Kidney epithelial cell (primary cell): ENCODE measurements at regions not wholly inside any gene's neighbourhood (a gene's known extent, or its start where the extent isn't known, plus 50 kb on each side); places are given as distances from the start of the nearest gene placed in this dataset.
"Not testable (repeated sequence)": the region's sequence is repeated elsewhere in the genome, so short reads cannot be mapped to it uniquely, and the experiment has no call there.

ENCODE experiments used
- DNase-seq: peaks from one replicate; pipeline ENCODE4 v3.0.0-alpha.2; 2010; ENCODE audit warnings: low read depth
- H3K27me3 ChIP-seq: 2 replicates; pipeline ENCODE4 v1.6.0; 2011; ENCODE audit warnings: low read length; ENCODE audit not compliant: control insufficient read depth, insufficient read depth
- H3K36me3 ChIP-seq: 2 replicates; pipeline ENCODE4 v1.5.1; 2011; ENCODE audit warnings: low read length; ENCODE audit not compliant: control insufficient read depth, insufficient read depth
- H3K4me3 ChIP-seq: 2 replicates; pipeline ENCODE4 v1.5.1; 2011; ENCODE audit warnings: low read depth, mild to moderate bottlenecking, control low read depth, low read length
- TF ChIP-seq, protein P1 (sequence below): IDR thresholded peaks from 2 replicates; pipeline ENCODE4 v1.5.1; 2011; ENCODE audit warnings: mild to moderate bottlenecking, moderate library complexity, low read length, control low read depth, inconsistent platforms; ENCODE audit not compliant: insufficient read depth, poor library complexity, severe bottlenecking

DNA sequence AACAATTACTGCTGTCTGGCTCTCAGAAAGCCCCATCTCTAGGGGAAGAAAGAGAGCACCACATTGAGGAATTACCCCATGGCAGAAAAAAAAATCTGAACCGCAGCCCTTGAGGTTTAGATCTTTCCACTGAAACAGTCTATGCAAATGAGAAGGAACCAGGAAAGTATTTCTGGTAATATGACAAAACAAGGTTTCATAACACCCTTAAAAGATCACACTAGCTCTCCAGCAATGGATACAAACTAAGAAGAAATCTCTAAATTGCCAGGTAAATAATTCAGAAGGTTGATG lies 427.1 kb downstream of the PRELID2 start:
- H3K4me3 ChIP-seq, result no peak overlapping the region
- H3K36me3 ChIP-seq, result no peaks in the 10 kb centered on the region
- no peak for DNase-seq
- TF ChIP-seq, protein P1, sequence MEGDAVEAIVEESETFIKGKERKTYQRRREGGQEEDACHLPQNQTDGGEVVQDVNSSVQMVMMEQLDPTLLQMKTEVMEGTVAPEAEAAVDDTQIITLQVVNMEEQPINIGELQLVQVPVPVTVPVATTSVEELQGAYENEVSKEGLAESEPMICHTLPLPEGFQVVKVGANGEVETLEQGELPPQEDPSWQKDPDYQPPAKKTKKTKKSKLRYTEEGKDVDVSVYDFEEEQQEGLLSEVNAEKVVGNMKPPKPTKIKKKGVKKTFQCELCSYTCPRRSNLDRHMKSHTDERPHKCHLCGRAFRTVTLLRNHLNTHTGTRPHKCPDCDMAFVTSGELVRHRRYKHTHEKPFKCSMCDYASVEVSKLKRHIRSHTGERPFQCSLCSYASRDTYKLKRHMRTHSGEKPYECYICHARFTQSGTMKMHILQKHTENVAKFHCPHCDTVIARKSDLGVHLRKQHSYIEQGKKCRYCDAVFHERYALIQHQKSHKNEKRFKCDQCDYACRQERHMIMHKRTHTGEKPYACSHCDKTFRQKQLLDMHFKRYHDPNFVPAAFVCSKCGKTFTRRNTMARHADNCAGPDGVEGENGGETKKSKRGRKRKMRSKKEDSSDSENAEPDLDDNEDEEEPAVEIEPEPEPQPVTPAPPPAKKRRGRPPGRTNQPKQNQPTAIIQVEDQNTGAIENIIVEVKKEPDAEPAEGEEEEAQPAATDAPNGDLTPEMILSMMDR, result no peak
- no peaks in the 10 kb centered on the region for H3K27me3 ChIP-seq

DNA sequence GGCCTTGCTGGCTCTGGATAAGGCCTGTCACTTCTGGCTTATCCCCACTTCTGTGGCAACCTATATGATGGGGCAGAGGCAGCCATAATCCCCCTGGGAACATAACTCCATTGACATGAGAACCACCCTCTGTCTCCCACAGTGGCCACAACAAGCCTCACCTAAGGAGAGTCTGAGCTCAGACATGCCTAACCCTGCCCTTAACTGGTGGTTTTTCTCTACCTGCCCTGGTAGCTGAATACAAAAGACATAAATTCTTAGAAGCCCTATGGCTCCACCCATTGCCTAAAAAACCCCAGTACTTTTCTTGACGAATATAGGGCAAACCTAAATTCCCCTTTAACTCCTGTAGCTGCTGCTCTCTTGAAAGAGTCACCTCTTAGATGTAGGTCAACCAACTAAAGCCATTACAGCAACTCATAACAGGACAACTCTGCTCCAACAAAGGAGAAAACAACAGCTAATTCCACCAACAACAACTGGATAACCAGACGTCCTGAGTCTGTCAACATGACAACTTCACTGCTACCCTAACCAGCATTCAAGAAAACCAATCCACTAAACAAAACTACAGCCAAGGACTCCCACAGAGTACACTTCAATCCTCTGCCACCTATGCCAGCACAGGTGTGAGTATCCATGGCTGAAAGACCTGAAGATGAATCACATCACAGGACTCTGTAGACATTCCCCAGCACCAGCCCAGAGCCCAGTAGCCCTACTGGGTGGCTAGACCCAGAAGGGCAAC lies 427.7 kb downstream of the PRELID2 start:
- TF ChIP-seq, protein P1, result no peak
- H3K27me3 ChIP-seq, result no peaks in the 10 kb centered on the region
- no peaks in the 10 kb centered on the region for H3K36me3 ChIP-seq
- DNase-seq, result no peak
- no peak overlapping the region for H3K4me3 ChIP-seq

DNA sequence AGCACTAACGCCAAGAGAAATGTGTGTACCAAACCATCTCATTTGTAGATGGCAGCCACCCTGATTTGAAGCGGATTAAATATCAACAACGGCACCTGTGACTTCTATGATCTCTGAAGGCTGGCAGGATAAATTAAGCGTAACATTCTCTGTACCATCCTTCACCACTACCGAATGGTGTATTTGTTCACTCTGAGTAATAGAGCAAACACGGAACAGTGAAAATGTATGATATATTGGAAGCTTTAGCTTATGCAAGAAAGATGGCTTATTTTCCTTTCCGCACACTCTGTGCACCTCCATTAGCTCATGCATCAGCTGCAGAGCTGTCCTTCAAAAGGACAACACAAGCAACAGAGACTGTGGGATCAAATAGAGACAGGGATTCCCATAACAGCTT lies 431.1 kb downstream of the PRELID2 start:
- no peak for DNase-seq
- TF ChIP-seq, protein P1, result no peak
- Histone ChIP-seq H3K4me3 (no peak overlapping the region), H3K27me3 (no peaks in the 10 kb centered on the region), H3K36me3 (no peaks in the 10 kb centered on the region)

GRCh38 chr5:145396888-145397287 lies 438.3 kb downstream of the PRELID2 start:
- TF ChIP-seq, protein P1, result no peak
- DNase-seq, result no peak
- Histone ChIP-seq H3K4me3 (no peak overlapping the region), H3K36me3 (no peaks in the 10 kb centered on the region), H3K27me3 (no peaks in the 10 kb centered on the region)

- H3K4me3 ChIP-seq, H3K36me3 ChIP-seq, H3K27me3 ChIP-seq, DNase-seq: not testable (repeated sequence)
Measured at GRCh38 chr5:145395151-145395550, 440.0 kb downstream of the PRELID2 start.

GRCh38 chr5:145393426-145393825 lies 441.7 kb downstream of the PRELID2 start:
- H3K36me3 ChIP-seq, result no peaks in the 10 kb centered on the region

More at GRCh38 chr5:145393426-145393825, 441.7 kb downstream of the PRELID2 start:
- TF ChIP-seq, protein P1, result no peak
- no peaks in the 10 kb centered on the region for H3K27me3 ChIP-seq
- no peak overlapping the region for H3K4me3 ChIP-seq
- DNase-seq, result no peak
